ENCODE measurements at regions not wholly inside any gene's neighbourhood (a gene's known extent, or its start where the extent isn't known, plus 50 kb on each side); places are given as distances from the start of the nearest gene placed in this dataset.

DNA sequence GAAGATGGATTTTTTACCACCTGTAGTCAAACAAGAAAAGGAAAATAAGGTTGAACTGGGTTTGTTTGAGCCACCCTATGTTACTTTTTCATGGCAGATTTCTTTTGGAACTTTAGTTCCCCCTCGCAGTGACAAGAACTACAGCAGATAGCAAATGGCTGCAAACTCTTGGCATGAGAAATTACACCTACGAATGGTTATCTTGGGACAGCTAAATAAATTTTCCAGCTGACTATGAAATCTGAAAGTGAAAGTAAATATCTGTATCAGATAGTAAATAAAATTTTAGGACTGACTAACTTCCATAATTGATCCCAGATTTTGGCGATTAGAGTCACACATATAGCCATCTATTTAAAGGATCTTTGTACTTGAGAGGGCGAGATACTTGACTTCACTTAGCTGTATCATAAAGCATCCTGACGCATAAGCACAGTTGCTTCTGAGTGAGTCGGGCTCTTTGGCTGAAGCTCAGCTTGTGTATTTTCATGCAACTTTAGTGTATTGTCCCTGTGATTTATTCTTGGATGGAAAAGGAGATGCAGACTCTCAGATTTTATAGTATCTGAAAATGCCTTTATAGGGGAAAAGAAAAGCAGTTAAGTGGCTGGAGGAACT lies 125.3 kb upstream of the B3GAT2 start:
- Mint-ChIP-seq H3K27me3 (ENCODE audit: unreplicated experiment) (no peaks in the 10 kb centered on the region), H3K36me3 (ENCODE audit: low read depth, unreplicated experiment) (no peaks in the 10 kb centered on the region), H3K27ac (ENCODE audit: unreplicated experiment) (no peak overlapping the region), H3K9me3 (ENCODE audit: unreplicated experiment) (no peaks in the 10 kb centered on the region), H3K4me1 (ENCODE audit: unreplicated experiment) (no peaks in the 10 kb centered on the region), H3K4me3 (ENCODE audit: unreplicated experiment) (no peak overlapping the region)
- TF ChIP-seq, protein P1, sequence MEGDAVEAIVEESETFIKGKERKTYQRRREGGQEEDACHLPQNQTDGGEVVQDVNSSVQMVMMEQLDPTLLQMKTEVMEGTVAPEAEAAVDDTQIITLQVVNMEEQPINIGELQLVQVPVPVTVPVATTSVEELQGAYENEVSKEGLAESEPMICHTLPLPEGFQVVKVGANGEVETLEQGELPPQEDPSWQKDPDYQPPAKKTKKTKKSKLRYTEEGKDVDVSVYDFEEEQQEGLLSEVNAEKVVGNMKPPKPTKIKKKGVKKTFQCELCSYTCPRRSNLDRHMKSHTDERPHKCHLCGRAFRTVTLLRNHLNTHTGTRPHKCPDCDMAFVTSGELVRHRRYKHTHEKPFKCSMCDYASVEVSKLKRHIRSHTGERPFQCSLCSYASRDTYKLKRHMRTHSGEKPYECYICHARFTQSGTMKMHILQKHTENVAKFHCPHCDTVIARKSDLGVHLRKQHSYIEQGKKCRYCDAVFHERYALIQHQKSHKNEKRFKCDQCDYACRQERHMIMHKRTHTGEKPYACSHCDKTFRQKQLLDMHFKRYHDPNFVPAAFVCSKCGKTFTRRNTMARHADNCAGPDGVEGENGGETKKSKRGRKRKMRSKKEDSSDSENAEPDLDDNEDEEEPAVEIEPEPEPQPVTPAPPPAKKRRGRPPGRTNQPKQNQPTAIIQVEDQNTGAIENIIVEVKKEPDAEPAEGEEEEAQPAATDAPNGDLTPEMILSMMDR (IDR thresholded peaks at IDR 0.05; ENCODE audit: unreplicated experiment) = no peak
- no peak for DNase-seq (ENCODE audit: low spot score)

DNA sequence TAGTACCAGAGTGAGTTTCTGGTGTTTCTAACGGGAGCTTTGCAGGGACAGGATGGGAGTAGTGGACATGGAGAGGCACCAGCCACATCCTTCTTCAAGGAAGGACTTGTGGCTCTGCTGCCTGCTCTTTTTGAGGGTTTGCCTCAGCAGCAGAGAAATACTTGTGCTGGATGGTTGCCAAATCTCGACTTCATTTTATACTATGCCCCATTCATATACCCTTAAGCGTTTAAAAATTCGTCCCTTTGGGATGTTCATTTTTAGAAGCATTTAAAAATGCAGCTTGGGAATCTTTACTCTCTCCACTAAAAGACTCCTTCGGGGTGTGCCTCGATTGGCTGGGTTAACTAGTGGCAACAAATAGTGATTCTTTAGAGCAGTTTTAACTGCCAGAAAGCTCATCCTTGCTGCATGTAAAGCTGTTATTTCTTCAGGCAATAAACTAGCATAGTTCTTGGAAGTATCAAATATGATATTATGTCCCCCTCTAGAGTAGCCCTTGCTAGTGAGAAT lies 126.5 kb upstream of the B3GAT2 start:
- Mint-ChIP-seq H3K27ac (ENCODE audit: unreplicated experiment) (no peak overlapping the region), H3K4me3 (ENCODE audit: unreplicated experiment) (no peak overlapping the region), H3K9me3 (ENCODE audit: unreplicated experiment) (no peaks in the 10 kb centered on the region), H3K27me3 (ENCODE audit: unreplicated experiment) (peaks cover 2% of the 10 kb centered on the region), H3K4me1 (ENCODE audit: unreplicated experiment) (no peaks in the 10 kb centered on the region), H3K36me3 (ENCODE audit: low read depth, unreplicated experiment) (no peaks in the 10 kb centered on the region)
- DNase-seq (ENCODE audit: low spot score) = no peak
- TF ChIP-seq, protein P1 (IDR thresholded peaks at IDR 0.05; ENCODE audit: unreplicated experiment) = no peak

DNA sequence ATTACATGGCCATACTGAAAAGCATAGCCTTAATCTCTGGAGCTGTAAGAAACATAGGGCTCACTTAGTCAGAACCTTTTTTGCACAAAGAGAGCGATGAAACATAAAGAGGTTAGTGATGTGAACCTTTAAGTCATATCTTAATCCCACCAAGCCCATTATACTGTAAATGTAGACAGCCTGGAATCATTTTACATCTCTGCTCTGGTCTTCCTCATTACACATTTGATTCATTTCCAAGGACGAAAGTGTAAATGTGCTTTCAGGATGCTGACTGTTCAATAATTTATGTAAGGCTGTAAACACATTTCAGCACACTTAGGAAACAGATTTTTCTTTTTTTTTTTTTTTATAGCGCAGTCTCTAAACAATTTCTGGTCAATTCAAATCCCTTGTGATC lies 131.3 kb upstream of the B3GAT2 start:
- H3K27me3 Mint-ChIP-seq (ENCODE audit: unreplicated experiment) = peaks cover 2% of the 10 kb centered on the region
- no peak overlapping the region for H3K27ac Mint-ChIP-seq (ENCODE audit: unreplicated experiment)
- no peaks in the 10 kb centered on the region for H3K36me3 Mint-ChIP-seq (ENCODE audit: low read depth, unreplicated experiment)
- no peaks in the 10 kb centered on the region for H3K9me3 Mint-ChIP-seq (ENCODE audit: unreplicated experiment)
- no peaks in the 10 kb centered on the region for H3K4me1 Mint-ChIP-seq (ENCODE audit: unreplicated experiment)
- no peak overlapping the region for H3K4me3 Mint-ChIP-seq (ENCODE audit: unreplicated experiment)
- TF ChIP-seq, protein P1 (IDR thresholded peaks at IDR 0.05; ENCODE audit: unreplicated experiment) = no peak
- no peak for DNase-seq (ENCODE audit: low spot score)

DNA sequence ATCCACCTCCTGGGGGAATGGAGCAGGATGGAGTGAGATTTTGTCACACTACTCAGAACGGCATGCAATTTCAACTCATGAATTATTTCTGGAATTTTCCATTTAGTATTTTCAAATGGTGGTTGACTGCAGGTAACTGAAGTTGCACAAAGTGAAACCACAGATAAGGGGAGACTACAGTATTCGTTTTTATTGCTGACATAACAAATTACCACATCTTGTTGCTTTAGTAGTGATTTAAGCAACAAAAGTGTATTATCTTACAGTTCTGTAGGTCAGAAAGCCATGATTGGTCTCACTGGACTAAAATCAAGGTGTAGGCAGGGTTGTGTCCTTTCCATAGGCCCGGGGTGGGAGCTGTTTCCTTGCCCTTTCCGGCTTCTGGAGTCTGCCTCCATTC lies 133.4 kb upstream of the B3GAT2 start:
- H3K27ac Mint-ChIP-seq (ENCODE audit: unreplicated experiment) = no peak overlapping the region
- H3K4me3 Mint-ChIP-seq (ENCODE audit: unreplicated experiment) = no peak overlapping the region
- DNase-seq (ENCODE audit: low spot score) = no peak
- H3K9me3 Mint-ChIP-seq (ENCODE audit: unreplicated experiment) = no peaks in the 10 kb centered on the region
- H3K36me3 Mint-ChIP-seq (ENCODE audit: low read depth, unreplicated experiment) = no peaks in the 10 kb centered on the region
- TF ChIP-seq, protein P1 (IDR thresholded peaks at IDR 0.05; ENCODE audit: unreplicated experiment) = no peak
- H3K27me3 Mint-ChIP-seq (ENCODE audit: unreplicated experiment) = peaks cover 2% of the 10 kb centered on the region
- no peaks in the 10 kb centered on the region for H3K4me1 Mint-ChIP-seq (ENCODE audit: unreplicated experiment)

DNA sequence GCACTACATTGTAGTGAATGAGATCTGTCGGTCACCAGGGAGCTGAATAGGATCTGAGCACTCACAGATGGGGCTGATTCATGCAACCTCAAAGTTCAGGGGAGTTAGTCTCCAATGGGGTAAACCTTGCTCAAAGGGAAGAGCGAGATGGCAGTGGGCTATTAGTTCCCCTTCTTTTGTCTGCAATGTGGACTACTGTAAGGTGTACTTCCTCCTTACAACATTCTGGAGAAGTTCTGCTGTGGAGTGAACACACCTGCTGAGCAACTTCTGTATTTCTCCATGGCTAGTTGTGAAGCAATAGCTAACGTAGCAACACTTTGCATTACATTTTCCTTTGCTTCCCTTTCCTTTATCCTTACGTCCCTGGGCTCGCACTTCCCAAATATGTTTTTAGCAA lies 134.3 kb upstream of the B3GAT2 start:
- no peak overlapping the region for H3K27ac Mint-ChIP-seq (ENCODE audit: unreplicated experiment)

More for the DNA sequence above, 134.3 kb upstream of the B3GAT2 start:
- DNase-seq (ENCODE audit: low spot score) = no peak
- Mint-ChIP-seq H3K4me1 (ENCODE audit: unreplicated experiment) (no peaks in the 10 kb centered on the region), H3K4me3 (ENCODE audit: unreplicated experiment) (no peak overlapping the region), H3K36me3 (ENCODE audit: low read depth, unreplicated experiment) (no peaks in the 10 kb centered on the region), H3K9me3 (ENCODE audit: unreplicated experiment) (no peaks in the 10 kb centered on the region), H3K27me3 (ENCODE audit: unreplicated experiment) (peaks cover 2% of the 10 kb centered on the region)
- TF ChIP-seq, protein P1 (IDR thresholded peaks at IDR 0.05; ENCODE audit: unreplicated experiment) = no peak
